Thyroid gland (tissue), 4 donors: ENCODE measurements at regions not wholly inside any gene's neighbourhood (a gene's known extent, or its start where the extent isn't known, plus 50 kb on each side); places are given as distances from the start of the nearest gene placed in this dataset.

ENCODE experiments used
- DNase-seq, 2 donors: peaks; one replicate each; pipeline ENCODE4 v3.0.0-alpha.2; 2019
- H3K27ac ChIP-seq, 3 donors: fragments of 200-600 bp; sonication (generic); 1 replicate in 2 of 3; 2 replicates in 1 of 3; pipeline ENCODE4 v1.5.1; 2016 to 2019; ENCODE audit warnings: mild to moderate bottlenecking in 1 of 3, moderate library complexity in 1 of 3
- H3K27me3 ChIP-seq: fragments of 200-600 bp; sonication (generic); one replicate; pipeline ENCODE4 v1.5.1; 2019
- H3K36me3 ChIP-seq, 2 donors: fragments of 200-600 bp; sonication (generic); one replicate each; pipeline ENCODE4 v1.5.1; 2016 to 2019
- H3K4me1 ChIP-seq, 2 donors: fragments of 200-600 bp; sonication (generic); one replicate each; pipeline ENCODE4 v1.5.1; 2017 to 2019
- H3K4me3 ChIP-seq, 3 donors: fragments of 200-600 bp; sonication (generic); replicated peaks in 1 of 3; 1 replicate in 2 of 3; 2 replicates in 1 of 3; pipeline ENCODE4 v1.5.1; 2016; ENCODE audit warnings: mild to moderate bottlenecking in 1 of 3
- H3K9me3 ChIP-seq: fragments of 200-600 bp; sonication (generic); one replicate; pipeline ENCODE4 v1.5.1; 2017
- CTCF ChIP-seq, 6 experiments: fragments of 200-600 bp in 3 of 6; fragments of 450-650 bp in 3 of 6; sonication (generic) in 3 of 6; IDR thresholded peaks; one replicate each; pipeline ENCODE4 v1.5.1; 2016 to 2019; ENCODE audit warnings: antibody characterized with exemption in 6 of 6, mild to moderate bottlenecking in 2 of 6, inconsistent platforms in 1 of 6, moderate library complexity in 1 of 6
- POLR2A ChIP-seq, 2 donors: fragments of 450-650 bp; IDR thresholded peaks; one replicate each; pipeline ENCODE4 v1.6.1; 2017; ENCODE audit warnings: antibody characterized with exemption in 2 of 2, mild to moderate bottlenecking in 2 of 2, moderate library complexity in 1 of 2
- WGBS, 2 donors: methylation state at CpG; one replicate each; pipeline ENCODE4 v1.1.5; 2017; 5-methylcytosine and 5-hydroxymethylcytosine counted together
- intact Hi-C: fragments of 100-400 bp; cut with DNase I; formaldehyde crosslinking; loops from one replicate; pipeline ENCODE4 v1.15.1; 2023

- Histone ChIP-seq H3K27ac (no peak overlapping the region), H3K36me3 (no peaks in the 10 kb centered on the region), H3K27me3 (no peaks in the 10 kb centered on the region), H3K4me1 (no peaks in the 10 kb centered on the region), H3K4me3 (no peak overlapping the region), H3K9me3 (no peaks in the 10 kb centered on the region)
- intact Hi-C loops, result no loop called here
- TF ChIP-seq POLR2A (IDR thresholded peaks at IDR 0.05), result no peak
- TF ChIP-seq CTCF (IDR thresholded peaks at IDR 0.05), result no peak
- DNase-seq, result no peak
- WGBS, 2 donors, result 68 to 70% methylated on average over 2 of the region's 2 CpGs
These were observed 254.6 kb downstream of the SEC23A start for GRCh38 chr14:38848243-38848935.

- DNase-seq, result no peak
- Histone ChIP-seq H3K4me1 (no peaks in the 10 kb centered on the region), H3K36me3 (no peaks in the 10 kb centered on the region), H3K27me3 (no peaks in the 10 kb centered on the region), H3K4me3 (no peak overlapping the region), H3K27ac (no peak overlapping the region), H3K9me3 (no peaks in the 10 kb centered on the region)
- intact Hi-C loops, result no loop called here
- 51 to 52% methylated on average over 3 of the region's 3 CpGs for WGBS, 2 donors
- no peak for TF ChIP-seq CTCF (IDR thresholded peaks at IDR 0.05)
- no peak for TF ChIP-seq POLR2A (IDR thresholded peaks at IDR 0.05)
These were observed 255.9 kb downstream of the SEC23A start for GRCh38 chr14:38847161-38847560.

DNA sequence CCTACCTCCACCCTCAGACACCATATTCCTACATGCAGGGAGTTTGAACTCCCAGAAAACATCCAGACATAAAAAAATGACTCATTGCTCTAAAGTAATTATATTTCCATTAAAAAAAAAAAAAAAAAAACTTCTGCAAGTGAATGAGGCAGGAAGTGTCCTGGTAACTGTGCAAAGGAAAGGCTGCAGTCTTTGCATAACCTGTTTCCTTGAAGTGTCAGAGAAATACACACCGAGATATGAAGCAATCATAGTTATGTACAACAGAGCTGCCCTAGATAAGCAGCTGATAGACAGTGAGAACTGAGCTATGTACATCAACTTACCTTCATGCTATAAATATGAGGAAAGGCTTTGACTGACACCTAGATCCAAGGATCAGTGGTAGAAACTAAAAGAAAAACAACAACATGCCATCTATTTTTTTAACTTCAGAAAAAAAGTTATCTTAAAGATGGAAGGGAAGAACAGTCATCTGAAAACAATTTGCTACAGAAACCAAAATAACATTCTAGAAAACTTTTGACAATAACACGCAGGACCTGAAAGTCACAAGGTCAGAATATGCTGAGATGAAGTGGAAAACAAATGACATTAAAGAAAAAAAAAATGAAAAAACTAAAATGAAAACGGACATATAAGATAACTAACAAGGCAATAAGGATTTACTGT is 263.2 kb downstream of the SEC23A start:
- H3K4me1 ChIP-seq, result no peaks in the 10 kb centered on the region
- H3K27ac ChIP-seq, result no peak overlapping the region
- intact Hi-C loops, result no loop called here
- WGBS, 2 donors, result 52 to 66% methylated on average over 3 of the region's 3 CpGs
- H3K27me3 ChIP-seq, result no peaks in the 10 kb centered on the region
- no peak overlapping the region for H3K4me3 ChIP-seq
- no peaks in the 10 kb centered on the region for H3K36me3 ChIP-seq
- no peak for DNase-seq
- TF ChIP-seq POLR2A (IDR thresholded peaks at IDR 0.05), result no peak
- no peak for TF ChIP-seq CTCF (IDR thresholded peaks at IDR 0.05)
- no peaks in the 10 kb centered on the region for H3K9me3 ChIP-seq

DNA sequence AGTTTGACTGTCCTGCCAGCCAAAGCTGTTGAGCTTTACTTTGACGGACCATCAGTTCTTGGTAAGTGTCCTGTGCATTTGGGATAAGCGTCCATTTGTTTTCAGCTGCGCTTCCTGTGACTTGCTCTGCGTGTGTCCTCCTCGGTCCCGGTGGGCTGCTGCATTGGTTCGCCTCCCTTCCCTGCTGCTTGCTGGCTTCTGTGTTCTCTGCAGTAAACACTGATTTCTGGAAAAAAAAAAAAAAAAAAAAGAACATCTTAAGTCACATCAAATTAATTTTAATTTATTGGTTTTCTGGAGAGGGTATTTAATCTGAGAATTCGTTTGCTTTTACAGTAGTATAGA is 264.1 kb downstream of the SEC23A start:
- no peaks in the 10 kb centered on the region for H3K4me1 ChIP-seq
- TF ChIP-seq CTCF (IDR thresholded peaks at IDR 0.05), result no peak
- WGBS, 2 donors, result 76 to 88% methylated on average over 8 of the region's 8 CpGs
- no peaks in the 10 kb centered on the region for H3K27me3 ChIP-seq
- H3K9me3 ChIP-seq, result no peaks in the 10 kb centered on the region
- no peak overlapping the region for H3K4me3 ChIP-seq
- H3K36me3 ChIP-seq, result no peaks in the 10 kb centered on the region
- H3K27ac ChIP-seq, result no peak overlapping the region
- intact Hi-C loops, result no loop called here
- no peak for DNase-seq
